ENCODE measurements at regions not wholly inside any gene's neighbourhood (a gene's known extent, or its start where the extent isn't known, plus 50 kb on each side); places are given as distances from the start of the nearest gene placed in this dataset.

- TF ChIP-seq POLR2A (IDR thresholded peaks at IDR 0.05) (no peak), CTCF (IDR thresholded peaks at IDR 0.05) (no peak)
These were observed 265.4 kb upstream of the DCAF8L1 start for GRCh38 chrX:28246675-28247074.
